ENCODE measurements at regions not wholly inside any gene's neighbourhood (a gene's known extent, or its start where the extent isn't known, plus 50 kb on each side); places are given as distances from the start of the nearest gene placed in this dataset.

DNA sequence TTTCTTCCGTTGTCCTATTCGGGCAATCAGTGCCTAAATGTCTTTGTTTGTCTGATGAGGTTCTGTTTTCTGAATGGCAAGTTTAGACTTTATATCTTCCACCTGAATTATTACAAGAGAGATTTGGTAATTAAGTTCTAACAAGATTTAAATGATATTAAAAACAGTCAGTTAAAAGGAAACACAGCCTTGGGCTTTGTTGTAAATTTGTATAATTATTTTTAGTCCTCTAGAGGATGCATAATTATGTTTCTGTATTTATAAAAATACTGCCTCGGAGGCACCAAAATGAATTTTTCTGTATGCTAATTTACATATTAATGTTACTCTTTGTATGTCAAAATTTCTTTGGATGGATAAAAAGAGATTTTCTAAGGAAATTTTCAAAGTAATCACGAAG is 136.7 kb downstream of the CDCA7 start:
- no peaks in the 10 kb centered on the region for H3K27me3 ChIP-seq
- no peak overlapping the region for H3K27ac ChIP-seq
- H3K4me3 ChIP-seq, result no peak overlapping the region
- H3K9me3 ChIP-seq, result no peaks in the 10 kb centered on the region
- no peak overlapping the region for H3K9ac ChIP-seq (ENCODE audit: low read depth in 2 of 2, low read length in 2 of 2)
- H3K4me1 ChIP-seq, result no peaks in the 10 kb centered on the region
- TF ChIP-seq, protein P1, sequence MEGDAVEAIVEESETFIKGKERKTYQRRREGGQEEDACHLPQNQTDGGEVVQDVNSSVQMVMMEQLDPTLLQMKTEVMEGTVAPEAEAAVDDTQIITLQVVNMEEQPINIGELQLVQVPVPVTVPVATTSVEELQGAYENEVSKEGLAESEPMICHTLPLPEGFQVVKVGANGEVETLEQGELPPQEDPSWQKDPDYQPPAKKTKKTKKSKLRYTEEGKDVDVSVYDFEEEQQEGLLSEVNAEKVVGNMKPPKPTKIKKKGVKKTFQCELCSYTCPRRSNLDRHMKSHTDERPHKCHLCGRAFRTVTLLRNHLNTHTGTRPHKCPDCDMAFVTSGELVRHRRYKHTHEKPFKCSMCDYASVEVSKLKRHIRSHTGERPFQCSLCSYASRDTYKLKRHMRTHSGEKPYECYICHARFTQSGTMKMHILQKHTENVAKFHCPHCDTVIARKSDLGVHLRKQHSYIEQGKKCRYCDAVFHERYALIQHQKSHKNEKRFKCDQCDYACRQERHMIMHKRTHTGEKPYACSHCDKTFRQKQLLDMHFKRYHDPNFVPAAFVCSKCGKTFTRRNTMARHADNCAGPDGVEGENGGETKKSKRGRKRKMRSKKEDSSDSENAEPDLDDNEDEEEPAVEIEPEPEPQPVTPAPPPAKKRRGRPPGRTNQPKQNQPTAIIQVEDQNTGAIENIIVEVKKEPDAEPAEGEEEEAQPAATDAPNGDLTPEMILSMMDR (IDR thresholded peaks at IDR 0.05), result no peak
- intact Hi-C loops (cut with DNase I), result no loop called here
- no peak for DNase-seq
- no peaks in the 10 kb centered on the region for H3K36me3 ChIP-seq

DNA sequence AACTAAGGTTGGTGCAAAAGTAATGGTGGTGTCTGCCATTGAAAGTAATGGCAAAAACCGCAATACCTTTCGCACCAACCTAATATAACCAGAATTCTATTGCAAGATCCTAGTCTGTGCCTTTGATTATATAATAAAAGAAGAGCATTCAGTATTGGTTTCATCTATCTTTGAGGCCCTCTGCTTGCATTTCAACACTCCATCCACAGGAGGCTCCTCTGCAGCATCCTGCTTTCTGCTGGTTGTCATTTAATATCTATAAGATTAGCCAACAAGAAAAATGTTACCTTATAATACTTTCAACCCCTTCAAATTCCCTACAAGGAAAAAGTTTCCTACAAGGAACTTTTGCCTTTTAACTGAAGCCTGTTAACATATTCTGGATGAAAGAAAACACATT is 139.2 kb downstream of the CDCA7 start:
- H3K4me1 ChIP-seq, result no peaks in the 10 kb centered on the region
- intact Hi-C loops (cut with DNase I), result no loop called here
- no peak overlapping the region for H3K4me3 ChIP-seq
- no peaks in the 10 kb centered on the region for H3K36me3 ChIP-seq
- H3K9me3 ChIP-seq, result no peaks in the 10 kb centered on the region
- DNase-seq, result no peak
- H3K27ac ChIP-seq, result no peak overlapping the region
- TF ChIP-seq, protein P1 (IDR thresholded peaks at IDR 0.05), result no peak
- H3K9ac ChIP-seq (ENCODE audit: low read depth in 2 of 2, low read length in 2 of 2), result no peak overlapping the region
- H3K27me3 ChIP-seq, result no peaks in the 10 kb centered on the region

DNA sequence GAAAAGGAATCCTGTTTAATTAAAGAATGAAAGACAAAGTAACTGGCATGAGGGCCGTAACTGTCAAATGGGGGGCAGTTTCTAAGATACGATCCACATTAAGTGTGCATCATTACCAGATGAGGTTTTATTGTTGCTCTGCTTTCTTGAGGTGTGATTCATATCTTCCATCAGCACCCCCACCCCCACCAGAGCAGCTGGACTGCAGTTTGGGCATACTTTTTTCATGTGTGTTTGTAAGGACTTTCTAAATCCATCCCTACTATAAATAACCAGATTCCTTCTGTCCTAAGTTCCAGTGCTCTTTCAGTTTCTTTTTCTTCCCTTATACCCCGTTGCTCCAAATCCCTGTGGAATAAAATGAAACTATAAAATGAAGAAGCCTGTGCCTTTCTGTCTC is 142.1 kb downstream of the CDCA7 start:
- intact Hi-C loops (cut with DNase I), result no loop called here
- H3K4me3 ChIP-seq, result no peak overlapping the region
- TF ChIP-seq, protein P1 (IDR thresholded peaks at IDR 0.05), result no peak

DNA sequence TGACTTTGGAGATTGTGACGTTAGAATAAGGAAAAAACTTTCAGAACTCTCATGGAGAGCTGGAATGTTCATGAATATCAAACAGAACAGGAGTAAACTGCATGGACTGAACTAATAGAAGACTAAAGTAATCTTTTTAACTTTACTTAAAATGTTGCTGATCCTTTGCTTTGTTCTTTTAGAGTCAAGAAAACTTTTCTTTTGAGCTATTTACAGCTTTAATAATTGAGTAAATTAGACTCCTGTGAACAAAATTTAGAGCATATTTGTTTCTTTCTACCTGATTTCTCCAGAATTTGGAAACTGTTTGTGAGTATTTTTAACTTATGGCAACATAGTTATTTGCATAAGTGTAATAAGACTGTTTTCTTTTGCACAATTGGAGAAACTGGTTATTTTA is 146.3 kb downstream of the CDCA7 start:
- TF ChIP-seq, protein P1 (IDR thresholded peaks at IDR 0.05), result no peak
- DNase-seq, result no peak
- Histone ChIP-seq H3K36me3 (no peaks in the 10 kb centered on the region), H3K9ac (ENCODE audit: low read depth in 2 of 2, low read length in 2 of 2) (no peak overlapping the region), H3K4me1 (no peaks in the 10 kb centered on the region), H3K27ac (no peak overlapping the region), H3K9me3 (no peaks in the 10 kb centered on the region), H3K27me3 (no peaks in the 10 kb centered on the region), H3K4me3 (no peak overlapping the region)
- intact Hi-C loops (cut with DNase I), result no loop called here

More for the DNA sequence above, 142.1 kb downstream of the CDCA7 start:
- Histone ChIP-seq H3K4me1 (no peaks in the 10 kb centered on the region), H3K27ac (no peak overlapping the region), H3K27me3 (no peaks in the 10 kb centered on the region), H3K9ac (ENCODE audit: low read depth in 2 of 2, low read length in 2 of 2) (no peak overlapping the region), H3K9me3 (no peaks in the 10 kb centered on the region), H3K36me3 (no peaks in the 10 kb centered on the region)
- DNase-seq, result no peak

DNA sequence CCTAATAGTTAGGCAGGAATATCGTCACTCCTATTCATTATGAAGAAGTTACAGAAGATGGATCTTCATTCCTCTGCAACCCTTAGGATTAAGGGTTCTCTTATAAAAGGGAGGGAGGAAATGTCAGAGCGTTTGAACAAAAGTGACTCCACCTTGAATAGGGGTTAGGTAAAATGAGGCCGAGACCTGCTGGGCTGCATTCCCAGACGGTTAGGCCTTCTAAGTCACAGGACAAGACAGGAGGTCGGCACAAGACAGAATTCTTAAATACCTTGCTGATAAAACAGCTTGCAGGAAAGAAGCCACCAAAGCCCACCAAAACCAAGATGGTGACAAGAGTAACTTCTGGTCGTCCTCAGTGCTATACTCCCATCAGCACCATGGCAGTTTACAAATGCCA is 147.6 kb downstream of the CDCA7 start:
- Histone ChIP-seq H3K4me1 (no peaks in the 10 kb centered on the region), H3K9me3 (no peaks in the 10 kb centered on the region), H3K36me3 (no peaks in the 10 kb centered on the region), H3K27ac (no peak overlapping the region), H3K27me3 (no peaks in the 10 kb centered on the region), H3K9ac (ENCODE audit: low read depth in 2 of 2, low read length in 2 of 2) (no peak overlapping the region), H3K4me3 (no peak overlapping the region)
- DNase-seq, result no peak
- intact Hi-C loops (cut with DNase I), result no loop called here
- TF ChIP-seq, protein P1 (IDR thresholded peaks at IDR 0.05), result no peak

DNA sequence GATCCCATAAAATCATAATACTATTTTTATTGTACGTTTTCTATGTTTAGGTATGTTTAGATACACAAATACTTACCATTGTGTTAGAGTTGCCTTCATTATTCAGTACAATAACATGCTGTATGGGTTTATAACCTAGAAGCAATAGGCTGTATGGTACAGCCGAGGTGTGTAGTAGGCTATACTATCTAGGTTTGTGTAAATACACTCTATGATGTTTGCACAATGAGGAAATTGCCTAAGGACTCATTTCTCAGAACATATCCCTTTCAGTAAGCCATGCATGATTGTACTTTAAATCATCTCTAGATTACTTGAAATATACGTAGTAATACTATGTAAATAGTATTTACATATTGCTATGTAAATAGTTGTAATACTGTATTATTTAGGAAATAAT is 156.7 kb downstream of the CDCA7 start:
- H3K36me3 ChIP-seq, result no peaks in the 10 kb centered on the region
- no peak overlapping the region for H3K9ac ChIP-seq (ENCODE audit: low read depth in 2 of 2, low read length in 2 of 2)
- H3K4me1 ChIP-seq, result no peaks in the 10 kb centered on the region
- DNase-seq, result no peak
- TF ChIP-seq, protein P1 (IDR thresholded peaks at IDR 0.05), result no peak
- no peaks in the 10 kb centered on the region for H3K27me3 ChIP-seq
- intact Hi-C loops (cut with DNase I), result no loop called here
- no peak overlapping the region for H3K4me3 ChIP-seq
- H3K27ac ChIP-seq, result no peak overlapping the region
- H3K9me3 ChIP-seq, result no peaks in the 10 kb centered on the region

All from colonic mucosa (tissue), 4 donors.